ENCODE measurements at regions not wholly inside any gene's neighbourhood (a gene's known extent, or its start where the extent isn't known, plus 50 kb on each side); places are given as distances from the start of the nearest gene placed in this dataset.

- TF ChIP-seq ZNF652 (CRISPR knock-in tag; IDR thresholded peaks at IDR 0.05; ENCODE audit: borderline replicate concordance, low read depth): peak; percentile 45; the same call in 1 of the 2 replicates
- peak; percentile 87 for TF ChIP-seq MEIS2 (CRISPR knock-in tag; IDR thresholded peaks at IDR 0.05)
- no peak for TF ChIP-seq DZIP1 (CRISPR knock-in tag; IDR thresholded peaks at IDR 0.05)
- TF ChIP-seq ZBTB38 (CRISPR knock-in tag; IDR thresholded peaks at IDR 0.05): peak; percentile 60; the same call in 1 of the 2 replicates
- TF ChIP-seq ZSCAN29 (CRISPR knock-in tag; conservative IDR thresholded peaks at IDR 0.05): no peak
- no peak for TF ChIP-seq NONO (IDR thresholded peaks at IDR 0.05)
- peak; percentile 71; the same call in 1 of the 2 replicates for TF ChIP-seq NONO (CRISPR knock-in tag; conservative IDR thresholded peaks at IDR 0.05)
- TF ChIP-seq ZNF609 (CRISPR knock-in tag; IDR thresholded peaks at IDR 0.05; ENCODE audit: borderline replicate concordance): peak; percentile 98
- peak; percentile 95; the same call in 1 of the 2 replicates for TF ChIP-seq ZNF414 (CRISPR knock-in tag; IDR thresholded peaks at IDR 0.05)
- TF ChIP-seq THYN1 (CRISPR knock-in tag; IDR thresholded peaks at IDR 0.05; ENCODE audit: borderline replicate concordance, low read depth): 0 out of 2 replicates have a peak, but pooled peaks have one; percentile 59
- no peak for TF ChIP-seq RFX5 (IDR thresholded peaks at IDR 0.05; ENCODE audit: low read depth, low read length)
- TF ChIP-seq SKI (IDR thresholded peaks at IDR 0.05; ENCODE audit: partially characterized antibody): no peak
- TF ChIP-seq RERE (CRISPR knock-in tag; IDR thresholded peaks at IDR 0.05; ENCODE audit: low read depth): peak; percentile 76
- TF ChIP-seq MXD4 (CRISPR knock-in tag; IDR thresholded peaks at IDR 0.05): 0 out of 2 replicates have a peak, but pooled peaks have one; percentile 27
- peak; percentile 65 for TF ChIP-seq ONECUT2 (CRISPR knock-in tag; IDR thresholded peaks at IDR 0.05)
These were observed 51.0 kb upstream of the EML4 start (continued) for GRCh38 chr2:42117923-42118753.

Measured in HepG2 (cell line).